Cardiac muscle cell (in vitro differentiated cells and primary cell): ENCODE measurements at regions not wholly inside any gene's neighbourhood (a gene's known extent, or its start where the extent isn't known, plus 50 kb on each side); places are given as distances from the start of the nearest gene placed in this dataset.

Experiments used
- DNase-seq, 2 donors: peaks; one replicate each; pipeline versions ENCODE4 v3.0.0 to v3.0.0-alpha.2; 2010 to 2017; ENCODE audit warnings: low read depth in 1 of 2, low spot score in 1 of 2
- H3K27ac ChIP-seq: fragments of 200-600 bp; sonication (generic); 2 replicates; pipeline ENCODE4 v1.5.1; 2016
- H3K27me3 ChIP-seq: fragments of 200-600 bp; sonication (generic); 2 replicates; pipeline ENCODE4 v1.6.0; 2016; ENCODE audit warnings: control low read depth
- H3K36me3 ChIP-seq: fragments of 200-600 bp; sonication (generic); 2 replicates; pipeline ENCODE4 v1.5.1; 2016; ENCODE audit warnings: control low read depth
- H3K4me1 ChIP-seq: fragments of 200-600 bp; sonication (generic); 2 replicates; pipeline ENCODE4 v1.8.1; 2017; ENCODE audit warnings: low read depth, mild to moderate bottlenecking, mixed run types
- H3K4me3 ChIP-seq: fragments of 200-600 bp; sonication (generic); 2 replicates; pipeline ENCODE4 v1.5.1; 2016; ENCODE audit warnings: mild to moderate bottlenecking
- H3K9me3 ChIP-seq: fragments of 200-600 bp; sonication (generic); 2 replicates; pipeline ENCODE4 v1.5.1; 2017; ENCODE audit warnings: low read depth, mild to moderate bottlenecking, control low read depth
- TF ChIP-seq, protein P1 (sequence below): IDR thresholded peaks from 2 replicates; pipeline ENCODE4 v1.5.1; 2012; ENCODE audit warnings: low read depth, mild to moderate bottlenecking, low read length

DNA sequence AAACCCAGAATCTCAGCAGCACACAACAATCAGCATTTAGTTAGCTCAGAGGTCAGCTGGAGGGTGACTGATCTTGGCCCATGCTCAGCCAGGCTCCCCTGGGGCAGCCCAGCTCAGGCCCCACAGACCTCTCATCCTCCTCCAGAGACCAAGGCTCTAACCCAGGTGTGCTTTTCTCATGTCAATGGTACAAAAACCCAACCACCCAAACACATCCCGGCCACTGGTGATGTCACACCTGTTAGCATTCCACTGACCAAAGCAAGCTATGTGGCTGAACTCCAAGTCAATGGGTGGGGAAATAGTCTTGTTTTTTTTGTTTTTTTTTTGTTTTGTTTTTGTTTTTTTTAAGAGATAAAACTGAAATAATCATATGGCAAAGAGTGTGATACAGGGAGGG lies 77.5 kb downstream of the CYTL1 start:
- Histone ChIP-seq H3K4me3 (no peak overlapping the region), H3K27me3 (no peaks in the 10 kb centered on the region), H3K27ac (no peak overlapping the region), H3K4me1 (no peaks in the 10 kb centered on the region), H3K9me3 (no peaks in the 10 kb centered on the region), H3K36me3 (no peaks in the 10 kb centered on the region)
- no peak for DNase-seq
- TF ChIP-seq, protein P1, sequence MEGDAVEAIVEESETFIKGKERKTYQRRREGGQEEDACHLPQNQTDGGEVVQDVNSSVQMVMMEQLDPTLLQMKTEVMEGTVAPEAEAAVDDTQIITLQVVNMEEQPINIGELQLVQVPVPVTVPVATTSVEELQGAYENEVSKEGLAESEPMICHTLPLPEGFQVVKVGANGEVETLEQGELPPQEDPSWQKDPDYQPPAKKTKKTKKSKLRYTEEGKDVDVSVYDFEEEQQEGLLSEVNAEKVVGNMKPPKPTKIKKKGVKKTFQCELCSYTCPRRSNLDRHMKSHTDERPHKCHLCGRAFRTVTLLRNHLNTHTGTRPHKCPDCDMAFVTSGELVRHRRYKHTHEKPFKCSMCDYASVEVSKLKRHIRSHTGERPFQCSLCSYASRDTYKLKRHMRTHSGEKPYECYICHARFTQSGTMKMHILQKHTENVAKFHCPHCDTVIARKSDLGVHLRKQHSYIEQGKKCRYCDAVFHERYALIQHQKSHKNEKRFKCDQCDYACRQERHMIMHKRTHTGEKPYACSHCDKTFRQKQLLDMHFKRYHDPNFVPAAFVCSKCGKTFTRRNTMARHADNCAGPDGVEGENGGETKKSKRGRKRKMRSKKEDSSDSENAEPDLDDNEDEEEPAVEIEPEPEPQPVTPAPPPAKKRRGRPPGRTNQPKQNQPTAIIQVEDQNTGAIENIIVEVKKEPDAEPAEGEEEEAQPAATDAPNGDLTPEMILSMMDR: no peak

DNA sequence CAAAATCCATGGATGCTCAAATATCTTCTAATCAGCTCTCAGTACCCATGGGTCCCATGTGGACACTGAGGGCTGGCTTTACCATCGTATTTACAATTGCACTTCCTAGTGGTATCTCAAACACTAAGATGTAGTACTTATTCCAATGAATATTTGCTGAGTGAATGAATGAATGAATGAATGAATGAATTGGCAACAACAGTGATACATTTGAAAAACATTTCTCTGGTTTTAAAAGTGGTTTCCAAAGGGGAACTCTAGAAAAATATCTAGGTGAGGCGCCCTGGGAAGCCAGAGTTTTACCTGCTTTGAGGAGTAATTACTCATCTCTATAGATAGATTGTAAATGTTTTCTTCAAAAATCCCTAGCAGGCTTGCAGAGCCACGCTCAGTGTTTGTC lies 76.6 kb downstream of the CYTL1 start:
- H3K9me3 ChIP-seq: no peaks in the 10 kb centered on the region
- H3K27ac ChIP-seq: no peak overlapping the region
- no peak for DNase-seq
- TF ChIP-seq, protein P1: no peak
- H3K27me3 ChIP-seq: no peaks in the 10 kb centered on the region
- H3K36me3 ChIP-seq: no peaks in the 10 kb centered on the region
- H3K4me3 ChIP-seq: no peak overlapping the region
- H3K4me1 ChIP-seq: no peaks in the 10 kb centered on the region

DNA sequence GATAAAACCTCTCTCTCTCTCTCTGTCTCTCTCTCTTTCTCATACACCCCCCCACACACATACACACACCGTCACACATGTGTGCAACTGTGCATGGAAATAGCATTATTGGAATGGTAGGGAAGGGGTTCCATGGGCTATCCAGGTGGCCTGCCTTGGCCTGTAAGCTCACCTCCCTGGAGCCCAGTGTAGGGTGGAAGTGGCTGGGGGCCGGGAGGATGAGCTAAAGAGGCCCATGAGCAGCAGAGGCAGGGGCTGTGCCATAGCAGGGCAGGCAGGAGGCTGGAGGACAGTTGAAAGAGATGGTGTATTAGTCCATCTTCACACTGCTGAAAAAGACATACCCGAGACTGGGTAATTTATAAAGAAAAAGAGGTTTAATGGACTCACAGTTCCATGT lies 74.2 kb downstream of the CYTL1 start:
- TF ChIP-seq, protein P1: no peak
- Histone ChIP-seq H3K27ac (no peak overlapping the region), H3K4me1 (no peaks in the 10 kb centered on the region), H3K4me3 (no peak overlapping the region), H3K27me3 (no peaks in the 10 kb centered on the region), H3K9me3 (no peaks in the 10 kb centered on the region), H3K36me3 (no peaks in the 10 kb centered on the region)
- DNase-seq: no peak

DNA sequence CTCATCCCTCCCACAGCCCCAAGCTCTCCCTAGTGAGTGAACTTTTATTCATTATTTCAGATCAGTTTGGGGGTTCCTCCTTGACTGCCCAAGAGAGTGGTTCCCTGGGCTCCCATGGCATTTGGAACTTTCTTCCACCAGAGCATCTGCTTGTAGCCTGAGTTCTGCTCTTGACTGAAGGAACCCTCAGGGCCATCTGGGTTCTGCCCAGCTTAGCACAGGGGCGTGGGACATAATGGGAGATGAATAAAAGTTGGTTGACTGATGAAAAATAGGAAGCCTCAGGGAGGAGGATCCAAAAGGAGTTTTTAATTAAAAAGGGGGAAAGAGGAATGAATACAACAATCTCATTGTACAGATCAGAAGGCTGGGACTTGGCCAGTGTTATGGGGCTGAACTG lies 73.4 kb downstream of the CYTL1 start:
- H3K27me3 ChIP-seq: no peaks in the 10 kb centered on the region
- H3K27ac ChIP-seq: no peak overlapping the region
- H3K4me3 ChIP-seq: no peak overlapping the region
- H3K36me3 ChIP-seq: no peaks in the 10 kb centered on the region
- no peaks in the 10 kb centered on the region for H3K9me3 ChIP-seq
- H3K4me1 ChIP-seq: no peaks in the 10 kb centered on the region
- TF ChIP-seq, protein P1: no peak
- DNase-seq: no peak

DNA sequence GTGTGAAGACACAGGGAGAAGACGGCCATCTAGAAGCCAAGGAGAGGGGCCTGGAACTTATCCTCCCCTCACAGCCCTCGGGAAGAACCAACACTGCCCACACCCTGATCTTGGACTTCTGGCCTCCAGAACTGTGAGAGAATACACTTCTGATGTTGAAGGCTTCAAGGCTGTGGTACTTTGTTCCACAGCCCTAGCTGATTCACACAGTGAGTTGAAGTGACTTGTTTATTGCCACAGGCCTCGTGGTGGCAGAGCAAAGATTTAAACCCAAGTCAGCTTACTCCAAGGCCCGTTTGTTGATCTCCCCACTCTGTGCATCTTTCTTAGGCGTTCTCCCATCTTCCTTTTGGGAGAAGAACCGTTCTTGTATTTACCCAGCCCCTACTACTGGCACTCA lies 72.8 kb downstream of the CYTL1 start:
- Histone ChIP-seq H3K27ac (no peak overlapping the region), H3K27me3 (no peaks in the 10 kb centered on the region), H3K4me1 (no peaks in the 10 kb centered on the region), H3K36me3 (no peaks in the 10 kb centered on the region), H3K9me3 (no peaks in the 10 kb centered on the region), H3K4me3 (no peak overlapping the region)
- DNase-seq: no peak
- TF ChIP-seq, protein P1: no peak

DNA sequence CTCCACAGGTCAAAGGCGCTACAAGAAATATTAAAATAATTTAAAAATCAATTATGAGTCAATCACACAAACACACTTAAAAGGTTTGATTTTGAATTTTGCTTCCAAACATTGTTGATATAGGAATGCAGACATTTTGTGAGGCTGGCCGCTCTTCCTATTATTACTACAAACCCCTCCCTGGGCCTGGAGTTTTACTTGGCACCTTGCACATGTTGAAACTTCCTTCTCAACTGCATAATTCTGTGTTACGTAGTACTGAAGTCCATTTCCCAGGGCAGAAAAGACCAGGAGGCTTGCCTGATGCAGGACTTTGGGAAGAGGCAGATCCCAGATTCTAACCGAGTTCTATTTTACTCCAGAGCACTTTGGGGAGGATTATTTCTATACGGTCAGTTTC lies 71.5 kb downstream of the CYTL1 start:
- Histone ChIP-seq H3K4me1 (no peaks in the 10 kb centered on the region), H3K9me3 (no peaks in the 10 kb centered on the region), H3K36me3 (no peaks in the 10 kb centered on the region), H3K27me3 (no peaks in the 10 kb centered on the region), H3K27ac (no peak overlapping the region), H3K4me3 (no peak overlapping the region)
- TF ChIP-seq, protein P1: no peak
- no peak for DNase-seq
